GM12878 (cell line): ENCODE measurements at regions not wholly inside any gene's neighbourhood (a gene's known extent, or its start where the extent isn't known, plus 50 kb on each side); places are given as distances from the start of the nearest gene placed in this dataset.

Experiments
- ATAC-seq: fragments of 200-7000 bp; cut with Tn5 transposase; 3 replicates; pipeline ENCODE4 v1.9.1; 2020; ENCODE audit warnings: mild to moderate bottlenecking, moderate library complexity
- BruUV-seq: library from RNA; stranded (reverse); fragments of 400-500 nt; replicated peaks from 2 replicates; lab custom pipeline; 2021; lab: Mats Ljungman, UMichigan
- CTCF ChIA-PET: fragments of 300-600 bp; sonication (Branson Sonifier 250); formaldehyde crosslinking; extraction: SDS; loops from one replicate; lab custom pipeline; 2021; ENCODE audit warnings: inconsistent platforms; lab: Yijun Ruan, JAX
- POLR2A ChIA-PET: fragments of 350-600 bp; formaldehyde crosslinking; extraction: SDS; loops from one replicate; lab custom pipeline; 2021; ENCODE audit warnings: inconsistent platforms; lab: Charles Lee
- RAD21 ChIA-PET: fragments of 300-600 bp; sonication (Branson Sonifier 250); formaldehyde crosslinking; loops from one replicate; lab custom pipeline; 2023; ENCODE audit warnings: antibody characterized with exemption; ENCODE audit not compliant: unreplicated experiment; lab: Charles Lee
- SMC1A ChIA-PET: fragments of 300-600 bp; sonication (Branson Sonifier 250); formaldehyde crosslinking; loops from one replicate; lab custom pipeline; 2023; ENCODE audit not compliant: unreplicated experiment, uncharacterized antibody; lab: Charles Lee
- DNase-seq: peaks from one replicate; pipeline ENCODE4 v3.0.0-alpha.2; 2011; ENCODE audit warnings: low read depth, low spot score
- FAIRE-seq: peaks from 3 replicates; lab custom pipeline; 2011; peaks lifted over from hg19 to GRCh38; lab: Jason Lieb, UNC
- H2AFZ ChIP-seq: 2 replicates; pipeline ENCODE4 v1.6.0; 2011; ENCODE audit warnings: low read depth, low read length, control low read depth; ENCODE audit not compliant: control insufficient read depth
- H3K27ac ChIP-seq: 2 replicates; pipeline ENCODE4 v1.5.1; 2011; ENCODE audit warnings: control low read depth; ENCODE audit not compliant: control insufficient read depth, insufficient read depth
- H3K27me3 ChIP-seq, 2 experiments: replicated peaks in 1 of 2; 2 replicates each; pipeline versions ENCODE4 v1.6.0 to v1.6.1; 2011; ENCODE audit warnings: low read length in 1 of 2; ENCODE audit not compliant: control insufficient read depth in 2 of 2, insufficient read depth in 2 of 2
- H3K36me3 ChIP-seq, 2 experiments: 2 replicates each; pipeline ENCODE4 v1.5.1; 2011; ENCODE audit warnings: low read length in 1 of 2; ENCODE audit not compliant: control insufficient read depth in 2 of 2, insufficient read depth in 2 of 2
- H3K4me1 ChIP-seq: 2 replicates; pipeline ENCODE4 v1.6.1; 2011; ENCODE audit warnings: mild to moderate bottlenecking, low read length, moderate library complexity, mixed read lengths; ENCODE audit not compliant: control insufficient read depth, insufficient read depth
- H3K4me2 ChIP-seq: 2 replicates; pipeline ENCODE4 v1.6.0; 2011; ENCODE audit warnings: control low read depth; ENCODE audit not compliant: control insufficient read depth, insufficient read depth
- H3K4me3 ChIP-seq: fragments of 200-600 bp; sonication (generic); 2 replicates; pipeline ENCODE4 v1.5.1; 2016
- H3K79me2 ChIP-seq: 2 replicates; pipeline ENCODE4 v1.6.0; 2011; ENCODE audit warnings: low read length; ENCODE audit not compliant: control insufficient read depth, insufficient read depth
- H3K9ac ChIP-seq: 2 replicates; pipeline ENCODE4 v1.8.0; 2011; ENCODE audit warnings: low read length, control low read depth, mixed read lengths; ENCODE audit not compliant: control insufficient read depth, insufficient read depth
- H3K9me3 ChIP-seq: replicated peaks from 3 replicates; pipeline ENCODE4 v1.5.1; 2011; ENCODE audit warnings: mild to moderate bottlenecking, low read length; ENCODE audit not compliant: control insufficient read depth, insufficient read depth
- H4K20me1 ChIP-seq: 2 replicates; pipeline ENCODE4 v1.6.0; 2011; ENCODE audit not compliant: control insufficient read depth, insufficient read depth
- CUX1 ChIP-seq: IDR thresholded peaks from 2 replicates; pipeline ENCODE4 v1.6.1; 2012; ENCODE audit warnings: improper control_type of control experiment, low read depth, low read length; ENCODE audit not compliant: insufficient replicate concordance
- HDAC6 ChIP-seq: fragments of 200-600 bp; sonication (generic); IDR thresholded peaks from one replicate; pipeline ENCODE4 v1.8.0; 2017; ENCODE audit warnings: antibody characterized with exemption; ENCODE audit not compliant: unreplicated experiment
- HDGF ChIP-seq: fragments of 450-650 bp; IDR thresholded peaks from 2 replicates; pipeline ENCODE4 v1.6.1; 2016; ENCODE audit warnings: antibody characterized with exemption
- NBN ChIP-seq: fragments of 450-650 bp; IDR thresholded peaks from 2 replicates; pipeline ENCODE4 v1.6.1; 2016
- PKNOX1 ChIP-seq: fragments of 450-650 bp; IDR thresholded peaks from 2 replicates; pipeline ENCODE4 v1.6.1; 2016; ENCODE audit warnings: mild to moderate bottlenecking
- SIN3A ChIP-seq: IDR thresholded peaks from 2 replicates; pipeline ENCODE4 v1.6.1; 2012; ENCODE audit warnings: low read depth, low read length, improper control_type of control experiment
- SPI1 ChIP-seq: IDR thresholded peaks from 2 replicates; pipeline ENCODE4 v1.6.1; 2011; ENCODE audit warnings: low read depth, mild to moderate bottlenecking, low read length, moderate library complexity, borderline replicate concordance; ENCODE audit not compliant: insufficient read depth
- TCF3 ChIP-seq: IDR thresholded peaks from 2 replicates; pipeline ENCODE4 v1.6.1; 2012; ENCODE audit warnings: low read depth, mild to moderate bottlenecking, low read length, borderline replicate concordance; ENCODE audit not compliant: insufficient read depth
- YY1 ChIP-seq: IDR thresholded peaks from 2 replicates; pipeline ENCODE4 v1.6.1; 2011; ENCODE audit warnings: low read depth, mild to moderate bottlenecking, low read length
- ZNF207 ChIP-seq: fragments of 450-650 bp; IDR thresholded peaks from 2 replicates; pipeline ENCODE4 v1.6.1; 2014; ENCODE audit warnings: antibody characterized with exemption, mild to moderate bottlenecking, borderline replicate concordance
- ZNF24 ChIP-seq: fragments of 450-650 bp; IDR thresholded peaks from 2 replicates; pipeline ENCODE4 v1.6.1; 2017; ENCODE audit warnings: antibody characterized with exemption, mild to moderate bottlenecking
- ZNF592 ChIP-seq: fragments of 450-650 bp; IDR thresholded peaks from 2 replicates; pipeline ENCODE4 v1.6.1; 2017; ENCODE audit warnings: mild to moderate bottlenecking, moderate library complexity
- WGBS: methylation state at CpG from one replicate; pipeline ENCODE4 v1.1.6; 2016; ENCODE audit warnings: low lambda C conversion rate; ENCODE audit not compliant: insufficient replicate concordance, insufficient coverage; ENCODE audit errors: missing lambda C conversion rate; 5-methylcytosine and 5-hydroxymethylcytosine counted together
- in situ Hi-C: fragments of 300-500 bp; cut with MboI; formaldehyde crosslinking; loops from 9 replicates; pipeline ENCODE4 v1.14.3; 2018; ENCODE audit warnings: mixed read lengths
- intact Hi-C: fragments of 100-400 bp; cut with micrococcal nuclease; formaldehyde crosslinking; loops from one replicate; pipeline ENCODE4 v1.14.2; 2022; ENCODE audit not compliant: unreplicated experiment
- TF ChIP-seq, protein P1 (sequence below): fragments of 450-650 bp; conservative IDR thresholded peaks from 2 replicates; pipeline ENCODE4 v1.6.1; 2017; ENCODE audit warnings: mild to moderate bottlenecking, moderate library complexity

DNA sequence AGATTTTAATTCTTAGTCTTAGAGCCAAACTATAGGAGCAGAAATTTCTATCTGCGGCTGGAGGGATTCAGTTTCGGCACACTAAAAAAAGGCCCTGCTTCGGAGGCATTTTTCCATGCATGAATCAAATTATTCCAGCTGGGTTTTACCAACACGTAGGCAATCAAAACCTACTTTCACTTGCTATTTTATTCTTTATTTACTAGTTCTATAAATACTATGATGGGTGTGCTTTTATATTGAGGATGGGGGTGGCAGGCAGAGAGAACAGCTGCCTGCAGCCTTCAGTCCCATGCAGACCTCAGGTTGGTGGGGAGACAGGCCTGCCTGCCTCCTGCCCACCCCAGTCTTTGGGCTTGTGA lies 609.8 kb downstream of the BCOR start:
- CTCF ChIA-PET: interaction anchor here (1.3 kb wide), 1 partner anchor 226 kb away, joined by 3 read pairs; no protein-coding TSS in a partner anchor
- POLR2A ChIA-PET: interaction anchor here (0.6 to 0.9 kb wide), 2 partner anchors 18 to 685 kb away, joined by 3 read pairs; no protein-coding TSS in a partner anchor

More for the DNA sequence above, 609.8 kb downstream of the BCOR start:
- ATAC-seq (no peak), DNase-seq (no peak)
- Histone ChIP-seq H3K9ac (no peak overlapping the region), H3K27me3 (no peaks in the 10 kb centered on the region), H3K36me3 (no peaks in the 10 kb centered on the region), H3K4me2 (no peak overlapping the region)
- no TSS peak for BruUV-seq
- TF ChIP-seq ZNF592 (no peak), PKNOX1 (no peak), HDAC6 (no peak), ZNF24 (no peak), HDGF (no peak), SIN3A (no peak), SPI1 (no peak), CUX1 (no peak), NBN (no peak), TCF3 (no peak), YY1 (no peak), ZNF207 (no peak)
- TF ChIP-seq, protein P1, sequence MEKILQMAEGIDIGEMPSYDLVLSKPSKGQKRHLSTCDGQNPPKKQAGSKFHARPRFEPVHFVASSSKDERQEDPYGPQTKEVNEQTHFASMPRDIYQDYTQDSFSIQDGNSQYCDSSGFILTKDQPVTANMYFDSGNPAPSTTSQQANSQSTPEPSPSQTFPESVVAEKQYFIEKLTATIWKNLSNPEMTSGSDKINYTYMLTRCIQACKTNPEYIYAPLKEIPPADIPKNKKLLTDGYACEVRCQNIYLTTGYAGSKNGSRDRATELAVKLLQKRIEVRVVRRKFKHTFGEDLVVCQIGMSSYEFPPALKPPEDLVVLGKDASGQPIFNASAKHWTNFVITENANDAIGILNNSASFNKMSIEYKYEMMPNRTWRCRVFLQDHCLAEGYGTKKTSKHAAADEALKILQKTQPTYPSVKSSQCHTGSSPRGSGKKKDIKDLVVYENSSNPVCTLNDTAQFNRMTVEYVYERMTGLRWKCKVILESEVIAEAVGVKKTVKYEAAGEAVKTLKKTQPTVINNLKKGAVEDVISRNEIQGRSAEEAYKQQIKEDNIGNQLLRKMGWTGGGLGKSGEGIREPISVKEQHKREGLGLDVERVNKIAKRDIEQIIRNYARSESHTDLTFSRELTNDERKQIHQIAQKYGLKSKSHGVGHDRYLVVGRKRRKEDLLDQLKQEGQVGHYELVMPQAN: no peak
- TF ChIP-seq, all 136 proteins: peak for 0
- H3K79me2 ChIP-seq: no peaks in the 10 kb centered on the region
- intact Hi-C loops (no loop called here), in situ Hi-C loops (no loop called here)
- H4K20me1 ChIP-seq: no peaks in the 10 kb centered on the region
- 34% methylated on average over 4 of the region's 4 CpGs for WGBS
- ChIA-PET SMC1A (interaction anchor here (1.3 to 1.4 kb wide), 2 partner anchors 12 to 48 kb away, joined by 3 read pairs; no protein-coding TSS in a partner anchor), RAD21 (no interaction called here)
- no peaks in the 10 kb centered on the region for H3K9me3 ChIP-seq
- no peak overlapping the region for H2AFZ ChIP-seq
- H3K27ac ChIP-seq: no peak overlapping the region
- no peak for FAIRE-seq
- peaks cover 21% of the 10 kb centered on the region for H3K4me1 ChIP-seq
- H3K4me3 ChIP-seq: no peak overlapping the region
